Hindlimb muscle (tissue), 1 donor: ENCODE measurements at regions not wholly inside any gene's neighbourhood (a gene's known extent, or its start where the extent isn't known, plus 50 kb on each side); places are given as distances from the start of the nearest gene placed in this dataset.
A peak's percentile ranks its signal among the peaks of the same experiment; 100 is the strongest.

Source experiments
- DNase-seq: peaks from one replicate; pipeline ENCODE4 v3.0.0-alpha.2; 2013

DNA sequence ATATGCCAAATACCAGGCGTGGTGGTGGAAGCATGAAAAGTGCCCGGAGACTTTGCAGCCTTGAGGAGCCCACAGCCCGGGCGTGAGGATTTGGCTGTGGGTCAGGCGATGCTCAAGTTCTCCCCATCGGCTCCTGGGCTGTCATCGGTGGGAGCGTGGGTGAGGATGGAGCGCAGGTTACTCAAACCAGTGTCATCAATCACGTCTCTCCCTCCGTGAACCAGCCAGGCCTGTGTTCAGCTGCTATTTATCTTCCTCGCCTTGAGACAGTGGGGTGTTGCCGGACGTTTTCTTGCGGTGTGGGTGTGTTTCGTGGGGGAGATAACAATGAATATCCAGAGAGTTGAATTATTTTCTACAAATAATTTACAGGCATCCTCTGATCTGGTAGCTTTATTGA, 317.6 kb downstream of the EIPR1 start:
- DNase-seq: no peak

- no peak for DNase-seq
These were observed 318.3 kb downstream of the EIPR1 start for GRCh38 chr2:3059141-3059925.

- DNase-seq: no peak
These were observed 323.6 kb downstream of the EIPR1 start for GRCh38 chr2:3054066-3054465.

DNA sequence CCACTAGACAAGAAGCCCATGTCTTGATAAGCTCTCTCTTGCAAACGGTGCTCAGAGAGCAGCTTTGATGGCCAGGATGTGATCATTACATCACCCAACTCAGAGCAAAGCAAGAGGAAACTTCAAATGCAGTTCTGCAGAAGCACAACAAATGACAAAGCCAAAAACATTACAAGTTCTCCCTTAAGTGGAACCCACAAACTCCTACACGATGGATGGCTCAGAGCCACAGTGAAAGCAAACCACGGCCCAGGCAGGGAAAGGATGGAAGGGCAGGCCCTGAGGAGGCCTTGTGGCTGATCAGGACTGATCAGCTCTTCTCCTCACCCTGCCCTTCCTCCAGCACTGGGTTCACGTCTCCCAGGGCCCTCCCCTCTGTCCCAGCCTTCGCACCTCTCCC, 326.4 kb downstream of the EIPR1 start:
- no peak for DNase-seq

GRCh38 chr2:3046170-3046865, 331.3 kb downstream of the EIPR1 start:
- DNase-seq: no peak

DNA sequence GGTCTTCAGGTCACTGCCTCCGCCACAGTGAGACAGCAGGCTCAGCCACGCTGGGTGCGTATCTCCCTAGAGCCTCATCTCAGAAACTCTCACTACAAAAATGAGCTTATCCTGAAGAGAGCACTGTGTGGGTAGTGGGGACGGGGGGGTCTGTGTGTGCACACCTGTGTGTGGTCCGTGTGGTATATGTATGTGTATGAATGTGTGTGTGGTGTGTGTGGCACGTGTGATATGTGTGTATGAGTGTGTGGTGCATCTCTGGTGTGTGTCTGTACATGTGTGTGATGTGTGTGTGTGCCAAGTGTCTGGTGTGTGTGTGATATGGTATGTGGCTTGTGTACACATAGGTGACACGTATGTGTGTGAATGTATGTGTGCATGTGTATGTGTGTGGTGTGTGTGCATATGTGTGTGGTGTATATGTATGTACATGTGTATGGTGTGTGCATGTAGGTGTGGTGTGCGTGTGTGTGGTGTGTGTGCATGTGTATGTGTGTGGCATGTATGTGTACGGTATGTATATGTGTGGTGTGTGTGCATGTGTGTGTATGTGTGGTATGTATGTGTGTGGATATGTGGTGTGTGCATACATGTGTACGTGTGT, 332.2 kb downstream of the EIPR1 start:
- DNase-seq: no peak

GRCh38 chr2:3044587-3045317, 332.9 kb downstream of the EIPR1 start:
- no peak for DNase-seq

- DNase-seq: no peak
These were observed 333.9 kb downstream of the EIPR1 start for GRCh38 chr2:3043726-3044125.

- DNase-seq: no peak
These were observed 334.7 kb downstream of the EIPR1 start for GRCh38 chr2:3042601-3043585.

DNA sequence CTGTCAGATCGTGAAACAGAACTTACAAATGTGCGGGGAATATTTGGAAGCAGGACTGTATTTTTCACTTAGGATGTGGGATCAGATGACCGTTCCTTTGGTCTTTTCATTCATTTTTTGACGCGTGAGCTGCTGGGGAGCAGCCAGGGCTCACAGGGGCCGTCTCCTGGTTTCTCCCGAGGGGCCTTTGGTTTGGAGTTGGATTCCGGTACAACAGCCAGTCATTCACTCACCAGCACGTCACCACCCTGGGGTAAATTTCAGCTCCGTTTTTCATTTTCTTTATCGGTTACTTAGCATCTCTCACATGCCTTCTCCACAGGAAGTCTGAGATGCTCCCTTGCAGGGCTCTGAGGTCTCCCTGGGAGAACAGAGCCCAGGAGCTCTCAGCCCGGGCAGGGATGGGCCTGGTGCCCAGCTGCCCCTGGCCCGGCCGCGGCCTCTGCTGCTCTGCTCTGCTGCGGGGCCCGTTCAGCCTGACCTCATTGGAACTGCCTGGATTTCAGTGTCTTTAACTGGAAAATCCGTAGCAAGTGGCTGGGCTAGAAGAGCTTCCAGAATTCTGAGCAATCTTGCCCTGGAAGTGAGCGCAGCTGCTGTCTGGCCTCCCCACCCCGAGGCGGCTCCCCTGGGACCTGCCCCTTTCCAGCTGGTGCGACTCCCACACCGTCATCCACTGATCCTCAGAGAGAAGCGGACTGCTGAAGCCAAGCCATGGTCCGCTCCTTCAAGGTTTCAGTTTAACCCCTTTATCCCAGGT, 335.6 kb downstream of the EIPR1 start:
- DNase-seq: peak; percentile 38

DNA sequence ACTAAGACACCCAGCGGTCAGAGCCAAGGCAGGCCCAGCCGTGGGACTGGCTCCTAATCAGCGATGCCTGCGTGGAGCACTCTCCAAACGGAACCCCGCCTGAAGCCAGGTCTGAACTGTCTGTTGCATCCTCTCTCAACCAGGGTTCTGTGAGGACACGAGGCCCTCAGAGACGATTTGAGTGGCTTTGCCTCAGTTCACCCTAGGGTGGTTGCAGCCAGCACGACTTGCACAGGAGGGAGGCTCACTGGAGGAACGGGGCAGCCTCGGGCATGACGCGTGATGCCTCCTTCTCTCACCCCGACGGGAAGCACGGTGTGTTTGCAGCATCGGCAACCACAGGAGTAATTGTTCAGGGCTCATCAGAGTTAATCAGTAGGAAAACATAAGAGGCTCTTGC, 336.4 kb downstream of the EIPR1 start:
- no peak for DNase-seq

DNA sequence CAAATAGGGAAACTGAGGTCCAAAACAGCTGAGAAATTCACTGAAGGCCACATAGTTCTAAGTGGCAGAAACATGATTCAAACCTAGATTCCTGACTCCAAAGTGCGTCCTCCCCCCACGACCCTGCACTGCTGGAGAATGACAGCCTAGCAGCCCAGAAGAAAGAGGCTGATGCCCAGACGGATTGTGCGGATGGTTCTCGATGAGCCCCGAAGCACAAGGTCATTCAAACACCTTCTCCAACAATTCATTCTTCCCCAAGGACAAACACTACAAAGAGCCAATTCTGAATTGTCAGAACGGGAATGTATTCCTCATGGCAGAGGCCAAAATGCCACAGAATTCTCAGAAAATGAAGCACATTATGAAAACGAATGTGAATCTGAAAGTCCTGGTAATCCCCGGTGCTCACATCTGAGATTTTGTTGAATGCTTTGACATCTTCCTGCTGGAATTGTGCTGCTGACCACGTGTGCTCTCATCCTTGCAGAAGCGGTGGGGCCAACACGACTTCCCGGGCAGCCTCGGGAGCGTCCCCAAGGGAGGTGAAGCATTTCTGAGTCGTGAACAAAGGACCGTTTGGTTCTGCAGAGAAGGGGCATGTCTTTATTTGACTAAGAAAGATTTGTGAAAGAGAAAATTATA, 337.0 kb downstream of the EIPR1 start:
- DNase-seq: peak; percentile 17

DNA sequence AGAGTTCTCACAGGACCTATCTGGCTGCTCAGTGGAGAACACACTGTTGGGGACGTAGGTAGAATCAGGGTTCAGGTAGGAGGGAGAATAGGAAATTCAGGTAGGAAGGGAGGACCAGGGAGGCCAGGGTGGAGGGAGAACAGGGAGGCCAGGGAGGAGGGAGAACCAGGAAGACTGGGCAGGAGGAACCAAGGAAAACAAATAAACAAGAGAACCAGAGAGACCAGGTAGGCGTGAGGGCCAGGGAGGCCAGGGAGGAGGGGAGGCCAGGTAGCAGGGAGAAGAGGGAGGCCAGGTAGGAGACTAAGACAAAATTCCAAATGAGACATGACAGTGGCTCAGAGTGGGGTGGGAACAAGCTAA, 337.6 kb downstream of the EIPR1 start:
- DNase-seq: no peak

- no peak for DNase-seq
These were observed 338.2 kb downstream of the EIPR1 start for GRCh38 chr2:3039188-3040065.

DNA sequence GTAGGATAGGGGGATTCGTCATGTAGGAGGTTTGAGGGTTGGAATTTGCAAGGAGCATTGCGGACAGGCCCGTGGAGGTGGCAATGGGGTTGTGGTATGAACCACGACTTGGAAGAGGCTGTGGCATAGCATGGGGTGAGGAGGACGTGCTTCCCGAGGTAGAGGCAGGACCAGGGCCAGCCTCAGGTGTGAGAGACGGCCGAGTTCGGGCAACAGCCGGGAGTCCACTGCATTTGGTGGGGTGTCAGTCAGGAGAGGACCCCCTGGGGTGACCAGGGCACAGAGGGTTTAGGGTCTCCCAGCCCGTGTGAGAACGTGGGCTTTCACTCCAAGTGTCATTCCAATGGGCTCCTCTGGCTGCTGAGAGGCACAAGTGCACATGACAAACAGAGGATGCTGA, 339.0 kb downstream of the EIPR1 start:
- DNase-seq: no peak

GRCh38 chr2:3037196-3038194, 340.1 kb downstream of the EIPR1 start:
- DNase-seq: no peak

- no peak for DNase-seq
These were observed 341.0 kb downstream of the EIPR1 start for GRCh38 chr2:3036432-3037125.
